GDM1 (cell line): ENCODE measurements at regions not wholly inside any gene's neighbourhood (a gene's known extent, or its start where the extent isn't known, plus 50 kb on each side); places are given as distances from the start of the nearest gene placed in this dataset.

Experiments
- DNase-seq: peaks from one replicate; lab custom pipeline; 2025; lab: John Stamatoyannopoulos, UW

GRCh38 chr7:124497176-124497575, 268.4 kb downstream of the GPR37 start:
- DNase-seq, result no peak

GRCh38 chr7:124489925-124490324, 275.7 kb downstream of the GPR37 start:
- DNase-seq, result no peak

- no peak for DNase-seq
Observed at GRCh38 chr7:124489082-124489819, 276.3 kb downstream of the GPR37 start.

GRCh38 chr7:124482229-124482628, 283.4 kb downstream of the GPR37 start:
- no peak for DNase-seq

- no peak for DNase-seq
Observed at GRCh38 chr7:124480821-124481290, 284.7 kb downstream of the GPR37 start.

- DNase-seq, result no peak
Observed at GRCh38 chr7:124480036-124480820, 285.4 kb downstream of the GPR37 start.

GRCh38 chr7:124462249-124462648, 303.3 kb downstream of the GPR37 start:
- DNase-seq, result no peak

- no peak for DNase-seq
Observed at GRCh38 chr7:124460555-124460954, 305.0 kb downstream of the GPR37 start.

GRCh38 chr7:124460056-124460450, 305.5 kb downstream of the GPR37 start:
- no peak for DNase-seq

GRCh38 chr7:124459101-124460055, 306.2 kb downstream of the GPR37 start:
- DNase-seq, result no peak

- DNase-seq, result no peak
Observed at GRCh38 chr7:124457841-124458240, 307.8 kb downstream of the GPR37 start.

- DNase-seq, result no peak
Observed at GRCh38 chr7:124456286-124456685, 309.3 kb downstream of the GPR37 start.

- no peak for DNase-seq
Observed at GRCh38 chr7:124452186-124452585, 313.4 kb downstream of the GPR37 start.

- DNase-seq, result no peak
Observed at GRCh38 chr7:124449896-124450295, 315.7 kb downstream of the GPR37 start.

- DNase-seq, result no peak
Observed at GRCh38 chr7:124444696-124445480, 320.7 kb downstream of the GPR37 start.

- no peak for DNase-seq
Observed at GRCh38 chr7:124443762-124444161, 321.8 kb downstream of the GPR37 start.

- no peak for DNase-seq
Observed at GRCh38 chr7:124440081-124440480, 325.5 kb downstream of the GPR37 start.

GRCh38 chr7:124432009-124432578, 333.5 kb downstream of the GPR37 start:
- DNase-seq, result no peak

- DNase-seq, result no peak
Observed at GRCh38 chr7:124429923-124430322, 335.7 kb downstream of the GPR37 start.

- no peak for DNase-seq
Observed at GRCh38 chr7:124428781-124429180, 336.8 kb downstream of the GPR37 start.

GRCh38 chr7:124426621-124427020, 339.0 kb downstream of the GPR37 start:
- no peak for DNase-seq
